CD4-positive, alpha-beta T cell treated with Interleukin-17A for 4 hours (primary cell): ENCODE measurements at regions not wholly inside any gene's neighbourhood (a gene's known extent, or its start where the extent isn't known, plus 50 kb on each side); places are given as distances from the start of the nearest gene placed in this dataset.
A peak's percentile ranks its signal among the peaks of the same experiment; 100 is the strongest.
"Not testable (repeated sequence)": the region's sequence is repeated elsewhere in the genome, so short reads cannot be mapped to it uniquely, and the experiment has no call there.

Experiments used
- DNase-seq: peaks from one replicate; pipeline ENCODE4 v3.0.0-alpha.2; 2020; ENCODE audit warnings: mixed read lengths

GRCh38 chr15:70522323-70522966 is 240.9 kb downstream of the UACA start:
- DNase-seq = no peak

- DNase-seq = no peak
Measured at GRCh38 chr15:70521576-70522322, 241.6 kb downstream of the UACA start.

GRCh38 chr15:70519616-70520015 is 243.7 kb downstream of the UACA start:
- DNase-seq = no peak

- DNase-seq = no peak
Measured at GRCh38 chr15:70519004-70519365, 244.4 kb downstream of the UACA start.

- no peak for DNase-seq
Measured at GRCh38 chr15:70518201-70519003, 245.0 kb downstream of the UACA start.

- no peak for DNase-seq
Measured at GRCh38 chr15:70517194-70517590, 246.2 kb downstream of the UACA start.

GRCh38 chr15:70516408-70517193 is 246.8 kb downstream of the UACA start:
- no peak for DNase-seq

- no peak for DNase-seq
Measured at GRCh38 chr15:70514251-70514650, 249.1 kb downstream of the UACA start.

GRCh38 chr15:70513819-70514218 is 249.5 kb downstream of the UACA start:
- no peak for DNase-seq

- peak; percentile 69 for DNase-seq
Measured at GRCh38 chr15:70512772-70513362, 250.5 kb downstream of the UACA start.

GRCh38 chr15:70511972-70512587 is 251.3 kb downstream of the UACA start:
- DNase-seq = not testable (repeated sequence)

- no peak for DNase-seq
Measured at GRCh38 chr15:70510433-70510832, 252.9 kb downstream of the UACA start.

GRCh38 chr15:70509731-70510143 is 253.6 kb downstream of the UACA start:
- no peak for DNase-seq

GRCh38 chr15:70509282-70509662 is 254.1 kb downstream of the UACA start:
- no peak for DNase-seq

- no peak for DNase-seq
Measured at GRCh38 chr15:70508561-70509281, 254.6 kb downstream of the UACA start.

GRCh38 chr15:70507772-70508371 is 255.5 kb downstream of the UACA start:
- peak; percentile 42 for DNase-seq

- no peak for DNase-seq
Measured at GRCh38 chr15:70505936-70506912, 257.1 kb downstream of the UACA start.

- DNase-seq = no peak
Measured at GRCh38 chr15:70505411-70505919, 257.9 kb downstream of the UACA start.

GRCh38 chr15:70504988-70505387 is 258.4 kb downstream of the UACA start:
- DNase-seq = no peak
